HUES6 (cell line): ENCODE measurements at regions not wholly inside any gene's neighbourhood (a gene's known extent, or its start where the extent isn't known, plus 50 kb on each side); places are given as distances from the start of the nearest gene placed in this dataset.

Experiments used
- H3K27ac ChIP-seq: 2 replicates; pipeline ENCODE4 v1.7.0; 2013; ENCODE audit warnings: low read depth, mild to moderate bottlenecking, low read length, inconsistent platforms
- H3K27me3 ChIP-seq: 2 replicates; pipeline ENCODE4 v1.6.1; 2013; ENCODE audit warnings: low read length; ENCODE audit not compliant: control insufficient read depth, insufficient read depth
- H3K36me3 ChIP-seq: 2 replicates; pipeline ENCODE4 v1.6.1; 2013; ENCODE audit warnings: low read length; ENCODE audit not compliant: control insufficient read depth, insufficient read depth
- H3K4me1 ChIP-seq: 2 replicates; pipeline ENCODE4 v1.6.1; 2013; ENCODE audit warnings: low read length; ENCODE audit not compliant: control insufficient read depth, insufficient read depth
- H3K4me3 ChIP-seq: 2 replicates; pipeline ENCODE4 v1.5.1; 2013; ENCODE audit warnings: low read depth, low read length
- H3K9ac ChIP-seq: one replicate; pipeline ENCODE4 v1.6.1; 2013; ENCODE audit warnings: mild to moderate bottlenecking, low read length
- H3K9me3 ChIP-seq: 2 replicates; pipeline ENCODE4 v1.6.1; 2013; ENCODE audit warnings: low read depth, low read length; ENCODE audit not compliant: control insufficient read depth, insufficient read depth

- Histone ChIP-seq H3K27ac (no peak overlapping the region), H3K4me1 (no peaks in the 10 kb centered on the region; the same call in 1 of the 2 replicates), H3K9me3 (no peaks in the 10 kb centered on the region), H3K27me3 (no peaks in the 10 kb centered on the region; the same call in 1 of the 2 replicates), H3K9ac (no peak overlapping the region), H3K36me3 (no peaks in the 10 kb centered on the region), H3K4me3 (no peak overlapping the region)
Measured at GRCh38 chr6:1116149-1116548, 195.7 kb upstream of the FOXQ1 start.

GRCh38 chr6:1113916-1114540 is 197.9 kb upstream of the FOXQ1 start:
- Histone ChIP-seq H3K9ac (no peak overlapping the region), H3K27me3 (peaks cover 4% of the 10 kb centered on the region; the same call in 1 of the 2 replicates), H3K4me1 (no peaks in the 10 kb centered on the region; the same call in 1 of the 2 replicates), H3K9me3 (no peaks in the 10 kb centered on the region), H3K36me3 (no peaks in the 10 kb centered on the region), H3K4me3 (no peak overlapping the region), H3K27ac (no peak overlapping the region)

GRCh38 chr6:1111361-1111760 is 200.5 kb upstream of the FOXQ1 start:
- no peak overlapping the region for H3K4me3 ChIP-seq

DNA sequence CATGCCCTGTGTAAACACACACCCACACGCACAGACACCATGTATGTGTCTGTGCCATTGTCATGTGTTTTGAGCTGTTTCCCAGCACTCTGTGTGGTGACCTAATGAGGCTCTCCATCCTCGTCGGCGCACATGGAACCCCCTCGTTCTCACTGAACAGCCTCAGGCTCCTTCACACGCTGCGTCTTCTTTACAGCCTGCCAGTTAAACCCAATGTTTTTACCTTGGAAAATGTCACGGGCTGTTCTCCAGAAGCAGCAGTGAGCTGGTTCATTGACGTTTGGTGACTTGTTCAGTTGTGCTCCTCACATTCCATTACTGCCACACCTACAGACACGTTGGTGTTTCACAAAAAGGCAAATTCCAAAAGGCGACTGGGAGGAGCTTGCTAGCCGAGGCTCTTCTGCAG is 201.0 kb upstream of the FOXQ1 start:
- Histone ChIP-seq H3K27ac (no peak overlapping the region), H3K27me3 (peaks cover 34% of the 10 kb centered on the region), H3K4me1 (no peaks in the 10 kb centered on the region)

More at GRCh38 chr6:1111361-1111760, 200.5 kb upstream of the FOXQ1 start:
- H3K27me3 ChIP-seq = peaks cover 30% of the 10 kb centered on the region
- H3K9ac ChIP-seq = no peak overlapping the region
- no peaks in the 10 kb centered on the region for H3K36me3 ChIP-seq
- no peak overlapping the region for H3K27ac ChIP-seq
- no peaks in the 10 kb centered on the region for H3K4me1 ChIP-seq
- H3K9me3 ChIP-seq = peaks cover 9% of the 10 kb centered on the region

GRCh38 chr6:1110164-1110563 is 201.7 kb upstream of the FOXQ1 start:
- no peak overlapping the region for H3K4me3 ChIP-seq
- H3K36me3 ChIP-seq = no peaks in the 10 kb centered on the region
- H3K27me3 ChIP-seq = peaks cover 42% of the 10 kb centered on the region
- no peak overlapping the region for H3K27ac ChIP-seq
- no peak overlapping the region for H3K9ac ChIP-seq
- H3K9me3 ChIP-seq = peaks cover 9% of the 10 kb centered on the region
- peaks cover 3% of the 10 kb centered on the region for H3K4me1 ChIP-seq

More for the DNA sequence above, 201.0 kb upstream of the FOXQ1 start:
- no peak overlapping the region for H3K9ac ChIP-seq
- no peak overlapping the region for H3K4me3 ChIP-seq
- peaks cover 9% of the 10 kb centered on the region for H3K9me3 ChIP-seq
- H3K36me3 ChIP-seq = no peaks in the 10 kb centered on the region

GRCh38 chr6:1109134-1109533 is 202.8 kb upstream of the FOXQ1 start:
- peaks cover 9% of the 10 kb centered on the region for H3K9me3 ChIP-seq
- no peak overlapping the region for H3K9ac ChIP-seq
- H3K36me3 ChIP-seq = no peaks in the 10 kb centered on the region
- no peak overlapping the region for H3K4me3 ChIP-seq
- peaks cover 13% of the 10 kb centered on the region for H3K4me1 ChIP-seq
- H3K27me3 ChIP-seq = peaks cover 52% of the 10 kb centered on the region
- H3K27ac ChIP-seq = no peak overlapping the region

DNA sequence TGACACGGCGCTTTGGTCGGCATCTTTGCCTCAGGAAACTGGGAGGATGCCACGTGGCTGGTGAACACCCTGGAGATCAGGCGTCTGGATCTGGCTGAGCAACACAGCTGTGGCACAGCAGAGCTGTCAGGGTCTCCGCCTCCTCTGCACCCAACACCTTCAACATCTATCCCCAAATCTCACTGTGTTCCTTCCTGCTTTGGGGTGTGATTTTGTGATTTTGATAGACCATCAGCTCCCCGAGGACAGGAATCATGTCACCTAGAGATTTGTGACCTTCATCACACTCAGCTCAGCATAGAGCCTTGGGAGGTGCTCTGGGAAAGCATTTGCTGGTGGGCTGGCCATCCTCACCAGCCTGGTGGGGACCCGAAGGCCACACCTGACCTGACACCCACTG is 203.7 kb upstream of the FOXQ1 start:
- Histone ChIP-seq H3K36me3 (no peaks in the 10 kb centered on the region), H3K27ac (no peak overlapping the region), H3K4me3 (no peak overlapping the region), H3K9ac (no peak overlapping the region), H3K27me3 (peaks cover 61% of the 10 kb centered on the region), H3K9me3 (peaks cover 9% of the 10 kb centered on the region), H3K4me1 (peaks cover 17% of the 10 kb centered on the region)

GRCh38 chr6:1107578-1107977 is 204.3 kb upstream of the FOXQ1 start:
- no peaks in the 10 kb centered on the region for H3K36me3 ChIP-seq
- H3K27ac ChIP-seq = no peak overlapping the region
- H3K27me3 ChIP-seq = peaks cover 68% of the 10 kb centered on the region
- H3K9me3 ChIP-seq = peaks cover 9% of the 10 kb centered on the region
- H3K4me1 ChIP-seq = peaks cover 17% of the 10 kb centered on the region
- no peak overlapping the region for H3K9ac ChIP-seq
- H3K4me3 ChIP-seq = no peak overlapping the region

DNA sequence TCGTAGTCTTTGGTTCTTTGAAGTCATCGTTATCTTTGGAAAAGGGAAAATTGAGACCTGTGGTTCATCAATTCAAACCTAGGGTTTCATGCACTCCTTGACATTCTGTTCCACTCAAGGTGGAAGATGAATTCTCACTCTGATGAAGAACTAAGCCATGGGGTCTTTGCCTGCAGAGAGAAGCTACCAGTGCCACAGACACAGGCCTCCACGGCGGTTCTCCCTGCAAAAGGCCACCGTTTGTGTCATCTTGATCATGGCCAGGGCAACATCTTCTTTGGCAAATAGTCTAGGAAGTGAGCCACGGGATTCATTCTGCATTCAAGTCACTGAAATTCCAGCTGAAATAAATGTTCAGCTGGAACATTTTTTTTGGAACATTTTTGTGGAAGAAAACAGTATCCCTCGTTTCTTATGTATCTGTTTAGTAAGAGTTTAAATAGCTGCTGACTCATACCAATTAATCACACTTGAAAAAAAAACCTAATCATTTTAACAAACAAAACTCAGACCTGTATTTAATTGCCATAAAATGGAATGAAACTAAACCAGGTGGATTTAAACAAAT is 206.0 kb upstream of the FOXQ1 start:
- no peak overlapping the region for H3K4me3 ChIP-seq
- H3K9ac ChIP-seq = no peak overlapping the region
- peaks cover 17% of the 10 kb centered on the region for H3K4me1 ChIP-seq
- peaks cover 84% of the 10 kb centered on the region for H3K27me3 ChIP-seq
- peaks cover 9% of the 10 kb centered on the region for H3K9me3 ChIP-seq
- no peak overlapping the region for H3K27ac ChIP-seq
- H3K36me3 ChIP-seq = no peaks in the 10 kb centered on the region

GRCh38 chr6:1104988-1105670 is 206.8 kb upstream of the FOXQ1 start:
- Histone ChIP-seq H3K27ac (no peak overlapping the region), H3K9me3 (peaks cover 9% of the 10 kb centered on the region), H3K36me3 (no peaks in the 10 kb centered on the region), H3K4me1 (peaks cover 17% of the 10 kb centered on the region), H3K4me3 (no peak overlapping the region), H3K27me3 (peaks cover 92% of the 10 kb centered on the region), H3K9ac (peak overlapping the region; percentile 23)

- Histone ChIP-seq H3K36me3 (no peaks in the 10 kb centered on the region), H3K4me3 (no peak overlapping the region), H3K9ac (no peak overlapping the region), H3K27ac (no peak overlapping the region), H3K27me3 (peaks cover 100% of the 10 kb centered on the region), H3K9me3 (peaks cover 9% of the 10 kb centered on the region), H3K4me1 (peaks cover 17% of the 10 kb centered on the region)
Measured at GRCh38 chr6:1103945-1104623, 207.8 kb upstream of the FOXQ1 start.
